HepG2 (cell line): ENCODE measurements at regions not wholly inside any gene's neighbourhood (a gene's known extent, or its start where the extent isn't known, plus 50 kb on each side); places are given as distances from the start of the nearest gene placed in this dataset.
A peak's percentile ranks its signal among the peaks of the same experiment; 100 is the strongest.
"Not testable (repeated sequence)": the region's sequence is repeated elsewhere in the genome, so short reads cannot be mapped to it uniquely, and the experiment has no call there.

Experiments used
- ATAC-seq: fragments of 200-7000 bp; cut with Tn5 transposase; 3 replicates; pipeline ENCODE4 v1.9.1; 2020; ENCODE audit warnings: mild to moderate bottlenecking, moderate library complexity
- BruUV-seq: library from RNA; stranded (reverse); fragments of 400-500 nt; replicated peaks from 2 replicates; lab custom pipeline; 2021; lab: Mats Ljungman, UMichigan
- CTCF ChIA-PET: fragments of 300-600 bp; formaldehyde crosslinking; extraction: SDS; loops from one replicate; lab custom pipeline; 2021; ENCODE audit warnings: low total read pairs, inconsistent platforms, low intra/inter-chr PET ratio; lab: Yijun Ruan, JAX
- POLR2A ChIA-PET: fragments of 350-600 bp; sonication (Branson Sonifier 250); formaldehyde crosslinking; loops from one replicate; lab custom pipeline; 2020; ENCODE audit warnings: antibody characterized with exemption, inconsistent platforms; lab: Yijun Ruan, JAX
- DNase-seq: peaks from one replicate; pipeline ENCODE4 v3.0.0-alpha.2; 2015; ENCODE audit warnings: low spot score
- FAIRE-seq: peaks from 3 replicates; lab custom pipeline; 2011; peaks lifted over from hg19 to GRCh38; lab: Jason Lieb, UNC
- H2AFZ ChIP-seq: one replicate; pipeline ENCODE4 v1.6.1; 2011; ENCODE audit warnings: low read length, inconsistent platforms
- H3K27ac ChIP-seq: fragments of 300-600 bp; 3 replicates; pipeline ENCODE4 v1.8.0; 2011; ENCODE audit warnings: mixed run types, mild to moderate bottlenecking, mixed read lengths, low read length, inconsistent platforms; ENCODE audit not compliant: insufficient read depth; ENCODE audit errors: extremely low read length
- H3K27me3 ChIP-seq, 2 experiments: fragments of 200-600 bp in 1 of 2; 2 replicates in 1 of 2; 3 replicates in 1 of 2; pipeline versions ENCODE4 v1.6.0 to v1.8.0; 2011; ENCODE audit warnings: low read length in 2 of 2, mild to moderate bottlenecking in 2 of 2, moderate library complexity in 2 of 2, inconsistent platforms in 1 of 2; ENCODE audit not compliant: insufficient read depth in 2 of 2, control insufficient read depth in 1 of 2
- H3K36me3 ChIP-seq, 2 experiments: fragments of 200-600 bp in 1 of 2; replicated peaks in 1 of 2; 2 replicates in 1 of 2; 3 replicates in 1 of 2; pipeline versions ENCODE4 v1.5.1 to v1.8.0; 2011; ENCODE audit warnings: low read length in 2 of 2, inconsistent platforms in 1 of 2; ENCODE audit not compliant: insufficient read depth in 2 of 2, control insufficient read depth in 1 of 2
- H3K4me1 ChIP-seq: 2 replicates; pipeline ENCODE4 v1.5.1; 2012; ENCODE audit warnings: low read length, inconsistent platforms; ENCODE audit not compliant: insufficient read depth
- H3K4me2 ChIP-seq: 2 replicates; pipeline ENCODE4 v1.6.0; 2011; ENCODE audit warnings: low read depth, low read length, inconsistent platforms
- H3K4me3 ChIP-seq, 3 experiments: fragments of 200-600 bp in 1 of 3; sonication (generic), shearing (Covaris generic) in 1 of 3; replicated peaks in 1 of 3; 2 replicates each; pipeline ENCODE4 v1.5.1; 2011 to 2016; ENCODE audit warnings: low read length in 3 of 3, inconsistent platforms in 2 of 3, low read depth in 2 of 3, mild to moderate bottlenecking in 2 of 3, control low read depth in 1 of 3, mixed read lengths in 1 of 3; ENCODE audit not compliant: insufficient read depth in 1 of 3
- H3K79me2 ChIP-seq: one replicate; pipeline ENCODE4 v1.6.1; 2011; ENCODE audit warnings: low read length, inconsistent platforms; ENCODE audit not compliant: insufficient read depth
- H3K9ac ChIP-seq: 2 replicates; pipeline ENCODE4 v1.6.0; 2011; ENCODE audit warnings: mild to moderate bottlenecking, low read depth, low read length, inconsistent platforms; ENCODE audit not compliant: insufficient read depth
- H3K9me3 ChIP-seq: 2 replicates; pipeline ENCODE4 v1.5.1; 2012; ENCODE audit warnings: mild to moderate bottlenecking, low read length
- H4K20me1 ChIP-seq: 2 replicates; pipeline ENCODE4 v1.6.0; 2011; ENCODE audit warnings: inconsistent platforms, mild to moderate bottlenecking, low read length, moderate library complexity; ENCODE audit not compliant: insufficient read depth
- AGO2 ChIP-seq: fragments of 200-400 bp; formaldehyde crosslinking; optimal IDR thresholded peaks from 2 replicates; pipeline ENCODE3; 2017; ENCODE audit warnings: mild to moderate bottlenecking, low read depth, low read length, moderate library complexity
- POGZ ChIP-seq: sonication (generic); formaldehyde crosslinking; IDR thresholded peaks from 2 replicates; pipeline ENCODE4 v1.4.0; 2020; ENCODE audit warnings: mild to moderate bottlenecking, missing genetic modification reagents
- STAG1 ChIP-seq: sonication (generic); formaldehyde crosslinking; IDR thresholded peaks from 2 replicates; pipeline ENCODE4 v1.4.0; 2020; ENCODE audit warnings: missing genetic modification reagents
- WGBS: methylation state at CpG from one replicate; pipeline ENCODE4 v1.1.6; 2017; ENCODE audit warnings: low lambda C conversion rate; 5-methylcytosine and 5-hydroxymethylcytosine counted together
- in situ Hi-C: cut with HindIII; loops from 2 replicates; pipeline ENCODE4 v1.10.0; 2017; ENCODE audit warnings: low pct_unique_long_range_greater_than_20kb; ENCODE audit not compliant: extremely low pct_ligation_motif_present
- intact Hi-C: fragments of 100-400 bp; cut with micrococcal nuclease; formaldehyde crosslinking; loops from one replicate; pipeline ENCODE4 v1.10.0; 2022; ENCODE audit not compliant: unreplicated experiment
- TF ChIP-seq, protein P1 (sequence below): IDR thresholded peaks from 2 replicates; pipeline ENCODE4 v1.6.1; 2016; ENCODE audit warnings: low read depth, borderline replicate concordance
- TF ChIP-seq, protein P2 (sequence below): sonication (generic); formaldehyde crosslinking; IDR thresholded peaks from 2 replicates; pipeline ENCODE4 v1.4.0; 2020; ENCODE audit warnings: missing genetic modification reagents

DNA sequence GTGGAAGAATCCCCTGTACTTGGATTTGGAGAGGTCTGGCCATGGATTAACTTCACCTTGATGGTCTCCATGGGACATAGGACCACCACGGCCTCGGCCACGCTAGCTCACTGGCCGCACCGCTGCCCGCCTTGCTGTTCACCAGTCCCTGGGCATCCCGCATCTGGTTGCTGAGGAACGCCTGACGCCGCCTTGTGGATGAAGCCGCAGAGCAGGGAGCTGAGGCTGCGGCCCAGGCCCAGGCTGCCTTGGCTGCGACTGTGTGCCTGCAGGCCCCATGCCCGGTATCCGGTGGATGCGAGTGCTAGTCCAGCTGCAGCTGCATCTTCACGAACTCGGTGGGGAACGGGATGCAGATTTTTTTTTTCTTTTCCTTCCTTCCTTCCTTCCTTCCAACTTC, 1407.1 kb downstream of the UQCRFS1 start:
- H2AFZ ChIP-seq = no peak overlapping the region
- DNase-seq (no peak), FAIRE-seq (no peak), ATAC-seq (no peak)
- H3K27me3 ChIP-seq = no peaks in the 10 kb centered on the region
- ChIA-PET CTCF (no interaction called here), POLR2A (no interaction called here)
- in situ Hi-C loops (no loop called here), intact Hi-C loops (no loop called here)
- peak; percentile 13 for TF ChIP-seq AGO2
- TF ChIP-seq, protein P1, sequence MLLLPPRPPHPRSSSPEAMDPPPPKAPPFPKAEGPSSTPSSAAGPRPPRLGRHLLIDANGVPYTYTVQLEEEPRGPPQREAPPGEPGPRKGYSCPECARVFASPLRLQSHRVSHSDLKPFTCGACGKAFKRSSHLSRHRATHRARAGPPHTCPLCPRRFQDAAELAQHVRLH (CRISPR knock-in tag) = no peak
- H4K20me1 ChIP-seq = no peaks in the 10 kb centered on the region
- H3K4me1 ChIP-seq = no peaks in the 10 kb centered on the region
- no peak overlapping the region for H3K4me3 ChIP-seq
- H3K27ac ChIP-seq = no peak overlapping the region
- BruUV-seq = no TSS peak
- WGBS = over 99% methylated on average over 16 of the region's 19 CpGs
- H3K9ac ChIP-seq = no peak overlapping the region
- no peaks in the 10 kb centered on the region for H3K79me2 ChIP-seq
- H3K36me3 ChIP-seq = no peaks in the 10 kb centered on the region; a peak in 1 of 5 replicates
- no peaks in the 10 kb centered on the region for H3K9me3 ChIP-seq
- no peak overlapping the region for H3K4me2 ChIP-seq

- H4K20me1 ChIP-seq, H3K36me3 ChIP-seq, H3K27ac ChIP-seq, intact Hi-C loops: not testable (repeated sequence)
- CTCF ChIA-PET = interaction anchor here (0.8 to 1.6 kb wide), 2 partner anchors 26 to 27 kb away, joined by 3 to 4 read pairs; no protein-coding TSS in a partner anchor
- TF ChIP-seq, protein P2, sequence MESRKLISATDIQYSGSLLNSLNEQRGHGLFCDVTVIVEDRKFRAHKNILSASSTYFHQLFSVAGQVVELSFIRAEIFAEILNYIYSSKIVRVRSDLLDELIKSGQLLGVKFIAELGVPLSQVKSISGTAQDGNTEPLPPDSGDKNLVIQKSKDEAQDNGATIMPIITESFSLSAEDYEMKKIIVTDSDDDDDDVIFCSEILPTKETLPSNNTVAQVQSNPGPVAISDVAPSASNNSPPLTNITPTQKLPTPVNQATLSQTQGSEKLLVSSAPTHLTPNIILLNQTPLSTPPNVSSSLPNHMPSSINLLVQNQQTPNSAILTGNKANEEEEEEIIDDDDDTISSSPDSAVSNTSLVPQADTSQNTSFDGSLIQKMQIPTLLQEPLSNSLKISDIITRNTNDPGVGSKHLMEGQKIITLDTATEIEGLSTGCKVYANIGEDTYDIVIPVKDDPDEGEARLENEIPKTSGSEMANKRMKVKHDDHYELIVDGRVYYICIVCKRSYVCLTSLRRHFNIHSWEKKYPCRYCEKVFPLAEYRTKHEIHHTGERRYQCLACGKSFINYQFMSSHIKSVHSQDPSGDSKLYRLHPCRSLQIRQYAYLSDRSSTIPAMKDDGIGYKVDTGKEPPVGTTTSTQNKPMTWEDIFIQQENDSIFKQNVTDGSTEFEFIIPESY (CRISPR knock-in tag) = peak; percentile 99
- TF ChIP-seq STAG1 (peak; percentile 29; the same call in 1 of the 2 replicates), POGZ (peak; percentile 45; the same call in 1 of the 2 replicates)
- TF ChIP-seq, all 625 proteins: peak for 3; not testable (repeated sequence) for 622
- in situ Hi-C loops, POLR2A ChIA-PET, FAIRE-seq, H3K4me3 ChIP-seq, H2AFZ ChIP-seq, H3K9me3 ChIP-seq, H3K27me3 ChIP-seq, H3K9ac ChIP-seq, H3K4me2 ChIP-seq, DNase-seq, ATAC-seq, H3K79me2 ChIP-seq, BruUV-seq, H3K4me1 ChIP-seq: not testable (repeated sequence)
- 90% methylated on average over 13 of the region's 15 CpGs for WGBS
Observed at GRCh38 chr19:27802293-27802692, 1410.7 kb downstream of the UQCRFS1 start.
